Jurkat, Clone E6-1 (cell line): ENCODE measurements at regions not wholly inside any gene's neighbourhood (a gene's known extent, or its start where the extent isn't known, plus 50 kb on each side); places are given as distances from the start of the nearest gene placed in this dataset.
"Not testable (repeated sequence)": the region's sequence is repeated elsewhere in the genome, so short reads cannot be mapped to it uniquely, and the experiment has no call there.

Source experiments
- DNase-seq: peaks from one replicate; pipeline ENCODE4 v3.0.0-alpha.2; 2011; ENCODE audit warnings: low read depth, low spot score
- H3K4me3 ChIP-seq: 2 replicates; pipeline ENCODE4 v1.5.1; 2011; ENCODE audit warnings: mild to moderate bottlenecking, low read length, control low read depth, moderate library complexity

GRCh38 chr2:122028371-122029100 lies 273.1 kb downstream of the TSN start:
- no peak for DNase-seq
- H3K4me3 ChIP-seq = no peak overlapping the region

GRCh38 chr2:122029456-122029855 lies 274.0 kb downstream of the TSN start:
- no peak overlapping the region for H3K4me3 ChIP-seq
- no peak for DNase-seq

GRCh38 chr2:122029945-122030344 lies 274.5 kb downstream of the TSN start:
- no peak overlapping the region for H3K4me3 ChIP-seq
- no peak for DNase-seq

GRCh38 chr2:122031544-122032263 lies 276.3 kb downstream of the TSN start:
- H3K4me3 ChIP-seq = no peak overlapping the region
- peak; percentile 66 for DNase-seq

- no peak overlapping the region for H3K4me3 ChIP-seq
- DNase-seq = no peak
These were observed 276.8 kb downstream of the TSN start for GRCh38 chr2:122032264-122032645.

- DNase-seq = no peak
- H3K4me3 ChIP-seq = no peak overlapping the region
These were observed 278.3 kb downstream of the TSN start for GRCh38 chr2:122033778-122034177.

- DNase-seq = no peak
- no peak overlapping the region for H3K4me3 ChIP-seq
These were observed 278.9 kb downstream of the TSN start for GRCh38 chr2:122034344-122034743.

GRCh38 chr2:122034777-122035176 lies 279.3 kb downstream of the TSN start:
- DNase-seq = no peak
- H3K4me3 ChIP-seq = no peak overlapping the region

GRCh38 chr2:122038816-122039215 lies 283.4 kb downstream of the TSN start:
- not testable (repeated sequence) for H3K4me3 ChIP-seq, DNase-seq

- no peak overlapping the region for H3K4me3 ChIP-seq
- no peak for DNase-seq
These were observed 286.0 kb downstream of the TSN start for GRCh38 chr2:122041455-122041854.

- DNase-seq, H3K4me3 ChIP-seq: not testable (repeated sequence)
These were observed 296.2 kb downstream of the TSN start for GRCh38 chr2:122051659-122052058.

GRCh38 chr2:122055521-122055931 lies 300.1 kb downstream of the TSN start:
- no peak for DNase-seq
- H3K4me3 ChIP-seq = no peak overlapping the region

GRCh38 chr2:122056853-122057252 lies 301.4 kb downstream of the TSN start:
- no peak overlapping the region for H3K4me3 ChIP-seq
- DNase-seq = no peak

- H3K4me3 ChIP-seq = no peak overlapping the region
- DNase-seq = no peak
These were observed 305.8 kb downstream of the TSN start for GRCh38 chr2:122061206-122061605.

GRCh38 chr2:122061831-122062230 lies 306.4 kb downstream of the TSN start:
- no peak for DNase-seq
- H3K4me3 ChIP-seq = no peak overlapping the region

- DNase-seq = no peak
These were observed 307.1 kb downstream of the TSN start for GRCh38 chr2:122062506-122062905.

GRCh38 chr2:122063716-122064115 lies 308.3 kb downstream of the TSN start:
- DNase-seq = no peak
- no peak overlapping the region for H3K4me3 ChIP-seq

More at GRCh38 chr2:122062506-122062905, 307.1 kb downstream of the TSN start:
- no peak overlapping the region for H3K4me3 ChIP-seq

- H3K4me3 ChIP-seq = no peak overlapping the region
- DNase-seq = no peak
These were observed 314.8 kb downstream of the TSN start for GRCh38 chr2:122070241-122070731.

- DNase-seq = no peak
- H3K4me3 ChIP-seq = no peak overlapping the region
These were observed 317.2 kb downstream of the TSN start for GRCh38 chr2:122072666-122073065.

GRCh38 chr2:122074201-122074600 lies 318.8 kb downstream of the TSN start:
- DNase-seq = no peak
- no peak overlapping the region for H3K4me3 ChIP-seq

- no peak for DNase-seq
- H3K4me3 ChIP-seq = no peak overlapping the region
These were observed 319.9 kb downstream of the TSN start for GRCh38 chr2:122075381-122075780.
